GM23338 (cell line): ENCODE measurements at regions not wholly inside any gene's neighbourhood (a gene's known extent, or its start where the extent isn't known, plus 50 kb on each side); places are given as distances from the start of the nearest gene placed in this dataset.

ENCODE experiments used
- EZH2 ChIP-seq: fragments of 200-600 bp; sonication (generic); IDR thresholded peaks from one replicate; pipeline ENCODE4 v1.8.0; 2017; ENCODE audit warnings: antibody characterized with exemption, mild to moderate bottlenecking, low read depth; ENCODE audit not compliant: unreplicated experiment
- POLR2AphosphoS5 ChIP-seq: IDR thresholded peaks from 2 replicates; pipeline ENCODE4 v1.6.1; 2016; ENCODE audit warnings: antibody characterized with exemption, low read depth
- REST ChIP-seq: IDR thresholded peaks from one replicate; pipeline ENCODE4 v1.6.1; 2018; ENCODE audit warnings: antibody characterized with exemption; ENCODE audit not compliant: unreplicated experiment
- ZNF331 ChIP-seq: fragments of 250-450 bp; sonication (Bioruptor Pico); IDR thresholded peaks from 2 replicates; pipeline ENCODE4 v1.5.0; 2020; ENCODE audit warnings: low read depth, mild to moderate bottlenecking, moderate library complexity
- TF ChIP-seq, protein P1 (sequence below), 2 experiments: fragments of 200-600 bp in 1 of 2; sonication (generic) in 1 of 2; conservative IDR thresholded peaks; 2 replicates each; pipeline versions ENCODE4 v1.5.1 to v1.6.1; 2016 to 2017; ENCODE audit warnings: antibody characterized with exemption in 2 of 2, low read depth in 2 of 2, mild to moderate bottlenecking in 2 of 2, moderate library complexity in 1 of 2

DNA sequence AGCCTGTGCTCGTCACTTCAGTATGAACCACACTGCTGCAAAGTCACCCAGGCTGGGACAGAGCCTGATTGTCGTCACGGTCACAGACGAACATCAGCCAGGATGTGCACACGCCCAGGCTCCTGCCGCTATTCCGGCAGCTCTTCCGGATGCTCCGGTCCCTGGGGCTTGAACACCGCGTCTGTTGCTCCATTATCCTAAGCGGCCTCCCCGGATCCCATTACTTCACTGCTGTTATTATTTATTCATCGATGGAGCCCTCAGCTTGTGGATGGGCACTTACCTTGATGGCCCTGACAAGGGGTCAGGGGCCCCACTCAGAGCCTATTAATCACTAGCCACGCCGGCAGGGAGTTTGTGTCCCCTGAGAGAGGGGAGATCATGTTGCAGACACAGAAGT lies 120.8 kb upstream of the PCBD1 start:
- TF ChIP-seq ZNF331 (no peak), REST (no peak), EZH2 (no peak), POLR2AphosphoS5 (no peak)
- TF ChIP-seq, protein P1, sequence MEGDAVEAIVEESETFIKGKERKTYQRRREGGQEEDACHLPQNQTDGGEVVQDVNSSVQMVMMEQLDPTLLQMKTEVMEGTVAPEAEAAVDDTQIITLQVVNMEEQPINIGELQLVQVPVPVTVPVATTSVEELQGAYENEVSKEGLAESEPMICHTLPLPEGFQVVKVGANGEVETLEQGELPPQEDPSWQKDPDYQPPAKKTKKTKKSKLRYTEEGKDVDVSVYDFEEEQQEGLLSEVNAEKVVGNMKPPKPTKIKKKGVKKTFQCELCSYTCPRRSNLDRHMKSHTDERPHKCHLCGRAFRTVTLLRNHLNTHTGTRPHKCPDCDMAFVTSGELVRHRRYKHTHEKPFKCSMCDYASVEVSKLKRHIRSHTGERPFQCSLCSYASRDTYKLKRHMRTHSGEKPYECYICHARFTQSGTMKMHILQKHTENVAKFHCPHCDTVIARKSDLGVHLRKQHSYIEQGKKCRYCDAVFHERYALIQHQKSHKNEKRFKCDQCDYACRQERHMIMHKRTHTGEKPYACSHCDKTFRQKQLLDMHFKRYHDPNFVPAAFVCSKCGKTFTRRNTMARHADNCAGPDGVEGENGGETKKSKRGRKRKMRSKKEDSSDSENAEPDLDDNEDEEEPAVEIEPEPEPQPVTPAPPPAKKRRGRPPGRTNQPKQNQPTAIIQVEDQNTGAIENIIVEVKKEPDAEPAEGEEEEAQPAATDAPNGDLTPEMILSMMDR (conservative IDR thresholded peaks at IDR 0.05; ENCODE audit: low read depth in 2 of 2): no peak
